ENCODE measurements at regions not wholly inside any gene's neighbourhood (a gene's known extent, or its start where the extent isn't known, plus 50 kb on each side); places are given as distances from the start of the nearest gene placed in this dataset.

DNA sequence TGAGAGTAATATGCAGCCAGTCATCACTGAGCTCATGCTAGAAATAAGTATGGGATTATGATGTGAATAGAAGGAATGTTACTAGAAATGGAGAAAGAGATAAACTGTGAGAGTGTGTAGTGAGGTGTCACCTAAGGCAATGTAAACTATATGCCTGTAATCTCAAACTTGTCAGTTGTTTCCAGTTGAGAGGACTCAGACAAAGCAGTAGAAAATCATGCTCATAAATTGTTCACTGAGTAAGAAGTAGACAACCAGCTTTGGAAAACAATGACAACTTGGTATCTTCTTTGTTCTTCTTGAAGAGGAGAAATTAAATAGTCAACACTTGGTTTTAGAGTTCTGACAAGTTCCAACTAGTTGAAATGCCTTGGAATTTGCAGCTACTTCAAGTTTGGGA lies 148.5 kb upstream of the OR4E1 start:
- Histone ChIP-seq H2BK12ac (ENCODE audit: low read depth, low read length) (no peak overlapping the region), H3K23ac (ENCODE audit: insufficient read length) (no peak overlapping the region), H3K14ac (ENCODE audit: insufficient read length) (no peak overlapping the region), H4K20me1 (replicated peaks in 1 of 2; ENCODE audit: control insufficient read depth in 1 of 2, insufficient read depth in 2 of 2, low read length in 2 of 2) (no peaks in the 10 kb centered on the region), H3K4me3 (ENCODE audit: extremely low read depth in 1 of 4, insufficient read depth in 2 of 4, low read depth in 3 of 4, low read length in 4 of 4) (no peak overlapping the region), H3K27me3 (replicated peaks in 1 of 4; ENCODE audit: control insufficient read depth in 3 of 4, extremely low read depth in 1 of 4, insufficient read depth in 3 of 4, low read length in 3 of 4) (no peaks in the 10 kb centered on the region), H3K9me3 (ENCODE audit: insufficient read depth in 2 of 2, low read depth in 1 of 2, low read length in 1 of 2) (no peaks in the 10 kb centered on the region), H3K4me1 (replicated peaks in 1 of 4; ENCODE audit: control insufficient read depth in 3 of 4, insufficient read depth in 4 of 4, low read length in 3 of 4) (no peaks in the 10 kb centered on the region), H3K79me1 (ENCODE audit: low read depth, low read length) (no peaks in the 10 kb centered on the region), H3K79me2 (ENCODE audit: control insufficient read depth in 1 of 2, insufficient read depth in 2 of 2, low read length in 2 of 2) (no peaks in the 10 kb centered on the region), H4K5ac (ENCODE audit: insufficient read length, low read depth, low read length) (no peak overlapping the region), H2BK120ac (replicated peaks; ENCODE audit: low read depth, low read length) (no peak overlapping the region), H2BK5ac (ENCODE audit: low read depth, low read length) (no peak overlapping the region), H4K91ac (replicated peaks; ENCODE audit: insufficient read length, low read length) (no peak overlapping the region), H3K4me2 (ENCODE audit: insufficient read depth in 1 of 2, low read depth in 2 of 2, low read length in 2 of 2) (no peak overlapping the region), H3K27ac (ENCODE audit: low read depth, low read length) (no peak overlapping the region), H3K9ac (replicated peaks in 1 of 4; ENCODE audit: extremely low read depth in 1 of 4, low read depth in 3 of 4, low read length in 3 of 4) (no peak overlapping the region), H2AFZ (ENCODE audit: low read length) (no peak overlapping the region), H2AK5ac (ENCODE audit: low read depth, low read length) (no peak overlapping the region), H2BK20ac (ENCODE audit: low read length) (no peak overlapping the region), H3K36me3 (ENCODE audit: control insufficient read depth in 2 of 4, insufficient read depth in 4 of 4, low read length in 3 of 4) (no peaks in the 10 kb centered on the region), H3K23me2 (ENCODE audit: low read depth, low read length) (no peaks in the 10 kb centered on the region), H4K8ac (ENCODE audit: extremely low read depth, insufficient read depth, low read length) (no peak overlapping the region), H3K4ac (replicated peaks; ENCODE audit: insufficient read length, low read depth, low read length) (no peak overlapping the region), H3K18ac (ENCODE audit: extremely low read depth, low read length) (no peak overlapping the region), H3K56ac (replicated peaks; ENCODE audit: insufficient read length, low read depth, low read length) (no peak overlapping the region), H2BK15ac (ENCODE audit: low read length) (no peak overlapping the region)
- FAIRE-seq = no peak
- ChIA-PET CTCF (ENCODE audit: partially characterized antibody) (interaction anchor here (0.6 to 1.4 kb wide), 2 partner anchors 30 to 33 kb away, joined by 3 read pairs; no protein-coding TSS in a partner anchor), POLR2A (ENCODE audit: partially characterized antibody) (no interaction called here)
- TF ChIP-seq, protein P1, sequence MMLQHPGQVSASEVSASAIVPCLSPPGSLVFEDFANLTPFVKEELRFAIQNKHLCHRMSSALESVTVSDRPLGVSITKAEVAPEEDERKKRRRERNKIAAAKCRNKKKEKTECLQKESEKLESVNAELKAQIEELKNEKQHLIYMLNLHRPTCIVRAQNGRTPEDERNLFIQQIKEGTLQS (IDR thresholded peaks at IDR 0.05; ENCODE audit: insufficient read depth, low read depth, low read length) = no peak
- no peak for DNase-seq (ENCODE audit: low read depth in 1 of 2, low spot score in 2 of 2)
